ENCODE measurements at regions not wholly inside any gene's neighbourhood (a gene's known extent, or its start where the extent isn't known, plus 50 kb on each side); places are given as distances from the start of the nearest gene placed in this dataset.

GRCh38 chr9:119998614-119999013 lies 581.4 kb downstream of the CDK5RAP2 start:
- no peak for DNase-seq (ENCODE audit: low read depth)

DNA sequence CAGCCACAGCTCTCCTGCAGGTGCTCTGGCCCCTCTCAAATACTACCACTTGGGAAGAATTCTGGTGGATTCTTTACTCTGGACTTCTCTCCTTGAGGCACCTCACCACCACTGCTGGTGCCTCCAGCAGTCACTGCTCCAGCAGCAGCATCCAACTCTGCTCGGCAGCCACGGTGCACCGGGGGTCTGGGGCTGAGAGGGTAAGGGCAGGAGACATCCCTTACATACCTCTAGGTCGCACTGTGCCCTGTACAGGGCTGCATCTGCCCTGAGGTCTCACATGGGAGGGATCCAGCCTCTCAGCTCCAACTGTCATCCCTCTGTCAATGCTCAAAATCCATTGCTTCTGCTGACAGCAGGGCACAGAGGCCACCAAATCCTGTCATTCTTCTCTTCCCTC lies 588.2 kb downstream of the CDK5RAP2 start:
- DNase-seq (ENCODE audit: low read depth): no peak

DNA sequence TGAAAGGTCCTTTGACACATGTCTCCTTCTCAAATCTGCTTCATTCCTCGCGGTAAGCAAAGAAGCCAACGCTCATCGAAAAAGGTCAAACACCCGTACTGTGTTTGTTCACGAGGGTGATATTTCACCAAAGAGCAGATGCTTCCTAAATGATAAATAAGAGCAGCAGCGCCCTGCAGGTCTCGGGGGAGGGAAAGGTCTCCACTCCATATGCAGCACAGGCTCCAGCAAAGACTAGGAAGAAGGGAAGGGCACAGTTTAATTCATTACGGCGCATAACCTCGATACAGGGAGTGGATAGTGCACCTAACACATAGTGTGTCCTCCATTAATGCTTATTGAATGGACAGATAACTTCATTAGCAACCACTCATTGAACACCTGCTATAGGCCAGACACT lies 593.3 kb downstream of the CDK5RAP2 start:
- DNase-seq (ENCODE audit: low read depth): no peak

DNA sequence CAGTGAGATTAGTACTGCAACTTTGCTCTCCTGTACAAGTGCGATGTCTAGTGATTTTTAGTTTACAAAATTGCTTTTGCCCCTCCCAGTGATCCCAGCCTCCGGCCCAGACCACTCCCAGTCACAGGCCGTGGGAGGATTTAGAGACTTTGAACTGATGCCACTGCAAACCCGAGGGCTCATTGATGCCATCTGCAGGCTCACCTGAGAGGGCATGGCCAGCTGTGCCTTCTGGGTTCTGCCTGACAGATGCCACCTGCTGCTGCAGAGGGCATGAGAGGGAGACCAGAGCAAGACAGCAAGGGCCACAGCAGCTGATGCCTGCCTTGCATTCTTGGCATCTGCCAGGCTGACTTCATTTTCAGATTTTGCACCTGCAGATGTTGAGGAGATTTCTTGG lies 593.8 kb downstream of the CDK5RAP2 start:
- no peak for DNase-seq (ENCODE audit: low read depth)

GRCh38 chr9:119974026-119974425 lies 604.8 kb upstream of the BRINP1 start:
- DNase-seq (ENCODE audit: low read depth): peak; percentile 51

- DNase-seq (ENCODE audit: low read depth): peak; percentile 64
Measured at GRCh38 chr9:119968836-119969707, 599.8 kb upstream of the BRINP1 start.

GRCh38 chr9:119967867-119968535 lies 598.8 kb upstream of the BRINP1 start:
- no peak for DNase-seq (ENCODE audit: low read depth)

- peak; percentile 90 for DNase-seq (ENCODE audit: low read depth)
Measured at GRCh38 chr9:119963798-119964372, 594.6 kb upstream of the BRINP1 start.

DNA sequence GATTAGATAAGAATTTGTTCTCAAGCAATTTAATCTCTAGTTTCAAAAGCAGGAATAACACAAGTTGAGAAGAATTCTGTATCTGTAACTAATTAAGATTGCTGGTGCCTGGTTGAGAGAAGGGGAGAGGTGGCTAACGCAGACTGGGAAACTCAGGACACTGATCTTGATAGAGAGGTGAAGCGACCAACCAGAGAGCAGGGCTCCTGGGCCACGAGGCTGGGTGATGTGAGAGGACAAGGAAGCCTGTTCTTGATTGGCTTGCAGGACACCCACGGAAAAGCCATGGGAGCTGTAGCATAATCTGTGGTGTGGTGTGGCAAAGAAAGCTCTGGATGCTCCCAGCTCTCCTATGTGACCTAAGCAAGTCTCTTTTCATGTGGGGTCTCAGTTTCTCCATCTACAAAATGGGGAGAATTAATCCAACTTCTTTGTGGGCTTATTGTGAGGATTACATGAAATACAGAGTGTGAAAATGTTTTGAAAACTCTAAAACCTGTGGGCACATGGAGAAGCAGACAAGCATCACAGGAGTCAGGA lies 594.1 kb upstream of the BRINP1 start:
- DNase-seq (ENCODE audit: low read depth): peak; percentile 95

DNA sequence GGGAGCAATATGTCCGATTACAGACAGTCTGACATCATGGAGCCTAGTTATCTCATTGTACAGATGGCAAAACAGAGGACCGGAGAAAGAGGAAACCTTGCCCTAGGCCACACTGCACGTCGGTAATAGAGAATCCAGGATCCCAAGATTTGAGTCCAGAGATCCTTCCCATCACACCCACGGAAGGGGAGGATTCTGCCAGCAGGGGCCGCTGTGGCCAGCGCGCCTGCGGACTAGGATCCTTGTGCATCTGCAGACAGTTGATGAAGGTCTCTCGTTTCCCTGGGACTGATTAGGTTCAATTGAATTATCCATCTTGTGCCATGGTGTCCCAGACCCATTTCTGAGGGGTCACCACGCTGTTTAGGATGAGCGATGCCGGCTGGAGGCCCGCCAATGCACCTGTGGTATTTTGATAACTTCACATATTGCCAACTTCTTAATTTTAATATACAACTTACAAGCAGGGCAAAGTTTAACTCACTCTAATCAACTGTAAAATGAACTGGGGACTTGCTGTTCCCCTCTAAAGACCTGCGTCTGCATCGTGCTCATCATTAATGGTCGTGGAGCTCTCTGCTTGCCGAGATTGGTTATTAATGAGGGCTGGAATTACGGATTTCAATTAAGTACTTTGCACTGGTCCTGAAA lies 592.7 kb upstream of the BRINP1 start:
- no peak for DNase-seq (ENCODE audit: low read depth)

DNA sequence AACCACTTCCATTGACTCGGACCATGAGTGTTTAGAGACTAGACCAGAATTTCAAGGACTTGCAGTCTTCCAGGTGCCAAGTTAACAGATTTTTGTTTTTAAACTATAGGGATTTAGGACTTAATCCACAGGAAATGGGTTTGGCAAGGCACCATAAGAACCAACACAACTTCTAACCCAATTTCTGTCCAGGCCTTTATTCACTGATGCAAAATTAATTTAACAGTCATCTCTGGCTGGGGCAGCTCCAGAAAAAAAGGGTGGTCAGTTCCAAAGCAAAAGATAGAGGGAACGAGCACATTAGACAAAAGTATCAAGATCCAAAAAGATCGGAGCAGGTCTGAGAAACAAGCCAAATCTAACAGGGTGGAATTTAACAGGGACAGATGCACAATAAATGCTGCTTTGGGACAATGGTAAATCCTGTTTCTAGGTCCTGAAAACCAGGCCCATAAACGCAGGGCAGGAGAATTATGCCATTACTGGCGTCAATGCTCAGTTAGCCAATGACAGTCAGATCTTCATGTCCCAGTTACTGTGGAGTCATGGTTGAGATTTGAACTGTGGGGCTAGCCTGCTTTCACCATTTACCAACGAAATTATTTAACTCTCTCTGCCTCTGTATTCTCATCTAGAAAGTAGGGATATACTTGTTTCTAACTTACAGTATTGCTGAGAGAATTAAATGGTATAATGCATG lies 590.8 kb upstream of the BRINP1 start:
- no peak for DNase-seq (ENCODE audit: low read depth)

GRCh38 chr9:119956111-119956510 lies 586.9 kb upstream of the BRINP1 start:
- no peak for DNase-seq (ENCODE audit: low read depth)

- DNase-seq (ENCODE audit: low read depth): no peak
Measured at GRCh38 chr9:119955276-119955675, 586.0 kb upstream of the BRINP1 start.

- DNase-seq (ENCODE audit: low read depth): no peak
Measured at GRCh38 chr9:119951591-119951990, 582.4 kb upstream of the BRINP1 start.

DNA sequence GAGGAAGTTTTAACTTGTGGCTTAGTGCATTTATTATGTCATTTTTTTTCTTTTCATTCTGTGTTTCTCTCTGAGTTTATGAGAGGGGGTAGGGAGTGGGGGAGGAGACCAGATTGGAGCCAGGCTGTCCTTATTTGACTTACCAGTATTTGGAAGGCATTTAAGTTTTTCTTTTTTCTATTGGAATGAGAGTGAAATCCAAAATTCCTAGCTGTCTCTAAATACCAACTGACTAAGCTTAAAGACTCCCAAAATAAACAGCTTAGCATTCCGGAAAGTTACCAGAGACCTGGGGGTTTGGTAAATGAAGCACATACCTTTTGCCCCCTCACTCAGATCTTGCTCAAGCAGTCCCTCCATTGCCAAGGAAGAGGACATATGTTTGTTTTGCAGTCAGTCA lies 581.9 kb upstream of the BRINP1 start:
- peak; percentile 92 for DNase-seq (ENCODE audit: low read depth)

DNA sequence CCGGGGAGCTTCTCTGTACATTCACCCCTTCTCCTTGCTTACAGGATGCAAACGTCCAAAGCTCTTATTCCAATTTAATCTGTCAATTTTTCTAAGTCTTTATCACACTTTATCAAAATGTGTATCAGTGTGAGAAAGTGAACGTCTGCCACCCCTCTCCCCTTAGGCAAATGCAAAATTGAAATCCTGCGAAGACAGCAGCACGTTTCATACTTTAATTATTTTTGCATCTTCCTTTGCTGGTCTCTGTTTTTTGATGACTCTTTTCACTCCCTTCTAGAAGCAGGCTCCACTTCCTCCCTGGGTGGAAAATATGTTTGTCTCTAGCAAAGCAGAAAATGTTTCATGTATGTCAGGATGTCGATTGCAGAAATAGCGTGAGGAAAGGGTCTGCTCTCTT lies 576.5 kb upstream of the BRINP1 start:
- DNase-seq (ENCODE audit: low read depth): no peak

DNA sequence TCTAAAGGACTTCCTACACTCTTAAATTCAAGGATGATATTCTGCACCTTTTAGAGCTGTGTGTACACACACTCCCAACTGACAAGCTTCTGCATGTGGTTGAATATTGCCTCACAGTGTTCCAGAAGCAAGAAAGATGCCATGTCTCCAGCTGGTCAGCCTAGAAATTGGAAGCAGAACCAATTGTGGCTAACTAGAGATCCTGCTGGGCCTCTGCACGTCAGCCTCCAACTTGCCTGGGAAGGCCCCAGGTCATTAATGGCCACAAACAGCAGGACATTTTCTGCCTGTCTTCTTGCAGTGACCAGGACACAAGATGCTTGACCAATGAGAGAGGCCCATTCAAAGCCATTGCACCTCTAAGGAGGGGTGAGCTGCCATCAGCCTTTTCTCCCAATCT lies 571.9 kb upstream of the BRINP1 start:
- no peak for DNase-seq (ENCODE audit: low read depth)

GRCh38 chr9:119938871-119939270 lies 569.6 kb upstream of the BRINP1 start:
- DNase-seq (ENCODE audit: low read depth): peak; percentile 10

DNA sequence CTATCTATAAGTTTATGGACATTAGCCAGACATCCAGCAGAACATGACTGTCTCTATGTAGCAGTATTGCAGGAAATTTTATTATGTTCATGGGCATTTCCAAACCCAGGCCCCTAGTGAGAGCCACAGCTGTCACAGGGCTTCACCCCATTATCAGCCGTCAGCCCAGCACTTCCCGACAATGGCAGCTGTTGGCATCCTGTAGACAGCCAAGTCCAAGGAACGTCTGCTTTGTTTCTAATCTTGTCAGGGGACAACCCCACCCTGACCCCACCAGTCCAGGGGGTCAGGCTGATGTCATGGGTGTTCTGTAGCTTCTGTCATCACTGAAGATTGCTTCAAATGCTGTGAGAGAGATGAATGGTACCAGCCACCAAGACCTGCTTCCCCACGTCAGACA lies 565.3 kb upstream of the BRINP1 start:
- no peak for DNase-seq (ENCODE audit: low read depth)

DNA sequence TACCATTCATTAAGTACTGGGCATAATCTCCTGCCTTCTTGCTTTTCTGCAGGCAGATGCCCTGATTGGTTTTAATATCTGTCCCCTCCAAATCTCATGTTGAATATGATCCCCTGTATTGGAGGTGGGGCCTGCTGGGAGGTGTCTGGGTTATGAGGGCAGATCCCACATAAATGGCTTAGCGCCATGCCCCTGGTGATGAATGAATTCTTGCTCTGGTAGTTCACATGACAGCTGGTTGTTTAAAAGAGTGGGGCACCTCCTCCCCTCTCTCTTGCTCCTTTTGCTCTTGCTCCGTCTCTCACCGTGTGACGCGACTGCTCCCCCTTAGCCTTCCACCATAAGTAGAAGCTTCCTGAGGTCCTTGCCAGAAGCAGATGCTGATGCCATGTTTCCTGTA lies 564.0 kb upstream of the BRINP1 start:
- no peak for DNase-seq (ENCODE audit: low read depth)

DNA sequence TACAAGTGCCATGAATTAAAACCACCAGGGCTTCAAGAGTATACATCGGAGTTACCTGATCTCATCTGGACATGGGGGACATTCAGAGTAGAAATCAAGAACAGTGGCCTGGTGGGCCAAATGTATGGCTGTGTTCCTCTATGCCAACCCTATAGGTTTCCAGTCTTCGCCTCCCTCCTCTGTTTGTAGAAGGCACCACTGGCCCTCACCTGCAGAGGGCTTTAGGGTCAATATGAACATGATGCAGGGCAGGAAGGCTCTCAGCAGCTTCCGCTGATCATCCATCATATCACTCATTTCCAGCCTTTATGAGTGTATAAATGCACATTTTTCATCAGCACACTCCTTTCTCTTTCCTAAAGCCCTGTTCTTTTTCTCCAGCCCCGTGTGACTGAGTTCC lies 555.5 kb upstream of the BRINP1 start:
- DNase-seq (ENCODE audit: low read depth): no peak

DNA sequence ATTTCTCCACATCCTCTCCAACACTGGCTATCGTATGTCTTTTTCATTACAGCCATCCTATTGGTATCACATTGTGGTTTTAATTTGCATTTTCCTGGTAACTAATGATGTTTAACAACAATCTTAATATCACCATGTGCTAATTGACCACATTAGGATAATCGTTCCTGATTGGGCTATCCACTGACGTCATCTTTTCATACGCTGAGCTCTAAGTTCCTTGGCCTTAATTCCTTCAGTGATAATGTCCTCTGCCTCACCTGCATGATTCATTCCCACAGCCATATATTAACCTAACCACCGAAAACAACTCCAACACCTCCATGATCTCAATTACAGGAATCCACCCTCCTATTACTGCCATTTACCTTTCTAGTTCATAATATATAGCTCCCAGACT lies 547.9 kb upstream of the BRINP1 start:
- no peak for DNase-seq (ENCODE audit: low read depth)
